GM18502 (cell line): ENCODE measurements at regions not wholly inside any gene's neighbourhood (a gene's known extent, or its start where the extent isn't known, plus 50 kb on each side); places are given as distances from the start of the nearest gene placed in this dataset.
"Not testable (repeated sequence)": the region's sequence is repeated elsewhere in the genome, so short reads cannot be mapped to it uniquely, and the experiment has no call there.

ENCODE experiments used
- ATAC-seq: cut with Tn5 transposase; IDR thresholded peaks from one replicate; pipeline ENCODE4 v1.9.1; 2021; ENCODE audit warnings: mild to moderate bottlenecking; ENCODE audit not compliant: unreplicated experiment, poor library complexity

DNA sequence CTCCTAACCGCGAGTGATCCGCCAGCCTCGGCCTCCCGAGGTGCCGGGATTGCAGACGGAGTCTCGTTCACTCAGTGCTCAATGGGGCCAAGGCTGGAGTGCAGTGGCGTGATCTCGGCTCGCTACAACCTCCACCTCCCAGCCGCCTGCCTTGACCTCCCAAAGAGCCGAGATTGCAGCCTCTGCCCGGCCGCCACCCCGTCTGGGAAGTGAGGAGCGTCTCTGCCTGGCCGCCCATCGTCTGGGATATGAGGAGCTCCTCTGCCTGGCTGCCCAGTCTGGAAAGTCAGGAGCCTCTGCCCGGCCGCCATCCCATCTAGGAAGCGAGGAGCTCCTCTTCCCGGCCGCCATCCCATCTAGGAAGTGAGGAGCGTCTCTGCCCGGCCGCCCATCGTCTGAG is 58.8 kb upstream of the ANKRD30BL start:
- not testable (repeated sequence) for ATAC-seq

- ATAC-seq = not testable (repeated sequence)
Observed at GRCh38 chr2:132221886-132222285, 60.1 kb upstream of the ANKRD30BL start.

- no peak for ATAC-seq
Observed at GRCh38 chr2:132252191-132252893, 90.6 kb upstream of the ANKRD30BL start.

- ATAC-seq = no peak
Observed at GRCh38 chr2:132252894-132253264, 91.1 kb upstream of the ANKRD30BL start.

DNA sequence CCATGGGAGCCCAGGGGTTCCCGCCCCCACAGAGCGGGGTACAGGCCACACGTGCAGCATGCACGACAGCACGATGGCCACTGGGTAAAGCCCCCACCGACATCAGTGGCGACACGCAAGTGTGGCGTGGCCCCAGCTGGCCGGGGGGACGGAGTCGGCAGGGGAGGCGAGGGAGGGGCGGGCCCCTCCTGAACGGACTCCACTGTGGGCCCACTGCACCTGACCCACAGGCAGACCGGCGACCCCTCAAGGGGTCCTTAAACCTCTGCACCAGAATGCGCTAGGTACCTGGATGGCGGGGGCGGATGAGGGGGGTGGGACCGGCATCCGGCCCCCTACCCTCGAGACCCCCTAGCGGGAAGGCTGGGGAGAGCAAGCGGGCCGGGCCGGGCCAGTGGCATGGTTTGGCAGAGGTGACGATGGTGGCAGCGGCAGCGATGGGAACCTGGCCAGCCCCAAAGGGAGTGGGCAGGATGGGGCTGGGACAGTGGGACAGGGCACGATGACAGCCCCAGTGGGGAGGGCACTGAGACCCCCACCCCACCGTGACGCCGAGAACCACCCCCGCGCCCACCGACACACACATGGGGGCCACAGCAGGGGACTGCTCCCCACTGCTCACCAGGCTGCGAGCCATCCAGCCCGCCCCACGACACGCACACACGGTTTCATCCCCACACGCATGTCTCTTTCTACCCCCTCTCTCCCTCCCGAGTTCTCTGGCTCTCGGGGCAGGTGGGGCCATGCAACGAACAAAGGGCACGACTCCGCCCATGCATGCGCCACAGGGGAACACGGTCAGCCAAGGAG is 91.9 kb upstream of the ANKRD30BL start:
- no peak for ATAC-seq

- not testable (repeated sequence) for ATAC-seq
Observed at GRCh38 chr2:132254306-132254919, 92.7 kb upstream of the ANKRD30BL start.

- no peak for ATAC-seq
Observed at GRCh38 chr2:132255714-132256113, 94.0 kb upstream of the ANKRD30BL start.

DNA sequence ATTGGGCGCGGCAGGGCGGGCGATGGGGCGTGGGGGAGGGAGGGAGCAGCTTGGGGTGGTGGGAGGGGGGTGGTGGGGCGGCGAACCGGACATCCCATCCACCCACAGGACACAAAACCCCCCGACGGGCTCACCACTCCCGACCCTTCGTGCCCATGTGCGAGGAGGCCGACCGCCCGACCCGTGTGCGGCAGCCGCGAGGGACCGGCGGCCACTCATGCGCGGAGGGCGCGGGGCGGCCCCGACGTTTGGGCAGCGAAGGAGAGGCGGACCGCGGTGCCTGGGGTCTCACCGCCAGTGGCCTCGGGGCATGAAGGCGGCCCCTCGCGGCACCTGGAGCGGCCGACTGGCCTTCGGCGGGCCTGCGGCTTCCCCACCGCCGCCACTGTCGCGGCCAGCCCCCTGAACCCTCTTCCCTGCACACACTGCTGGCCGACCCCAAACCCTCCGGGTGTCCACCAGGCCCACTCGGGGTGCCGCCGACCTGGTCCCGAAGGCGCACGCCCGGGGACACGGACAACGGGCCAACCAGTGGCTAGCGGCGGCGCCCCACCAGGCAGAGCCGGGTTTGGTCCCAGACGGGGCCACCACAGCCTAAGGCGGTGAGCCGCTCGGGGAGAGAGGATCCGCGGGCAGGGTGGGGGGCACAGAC is 94.6 kb upstream of the ANKRD30BL start:
- no peak for ATAC-seq

DNA sequence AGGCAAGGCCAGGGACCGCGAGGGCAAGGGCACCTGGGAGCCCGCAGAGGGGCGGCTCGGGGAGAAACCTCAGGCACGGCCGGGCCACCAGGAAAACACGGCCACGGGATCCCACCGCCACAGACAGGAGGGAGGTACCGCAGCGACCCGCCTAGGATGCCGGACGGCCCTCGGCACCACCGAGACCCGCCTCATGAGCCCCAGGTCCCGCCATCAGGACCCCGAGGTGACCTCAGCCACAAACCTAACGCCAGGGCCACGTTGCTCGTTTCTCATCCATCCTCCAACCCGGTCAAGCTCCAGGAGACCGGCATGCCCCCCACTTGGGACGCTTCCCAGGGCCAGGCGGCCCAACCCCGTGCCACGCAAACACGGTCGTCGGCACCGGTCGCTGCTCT is 95.2 kb upstream of the ANKRD30BL start:
- ATAC-seq = not testable (repeated sequence)

DNA sequence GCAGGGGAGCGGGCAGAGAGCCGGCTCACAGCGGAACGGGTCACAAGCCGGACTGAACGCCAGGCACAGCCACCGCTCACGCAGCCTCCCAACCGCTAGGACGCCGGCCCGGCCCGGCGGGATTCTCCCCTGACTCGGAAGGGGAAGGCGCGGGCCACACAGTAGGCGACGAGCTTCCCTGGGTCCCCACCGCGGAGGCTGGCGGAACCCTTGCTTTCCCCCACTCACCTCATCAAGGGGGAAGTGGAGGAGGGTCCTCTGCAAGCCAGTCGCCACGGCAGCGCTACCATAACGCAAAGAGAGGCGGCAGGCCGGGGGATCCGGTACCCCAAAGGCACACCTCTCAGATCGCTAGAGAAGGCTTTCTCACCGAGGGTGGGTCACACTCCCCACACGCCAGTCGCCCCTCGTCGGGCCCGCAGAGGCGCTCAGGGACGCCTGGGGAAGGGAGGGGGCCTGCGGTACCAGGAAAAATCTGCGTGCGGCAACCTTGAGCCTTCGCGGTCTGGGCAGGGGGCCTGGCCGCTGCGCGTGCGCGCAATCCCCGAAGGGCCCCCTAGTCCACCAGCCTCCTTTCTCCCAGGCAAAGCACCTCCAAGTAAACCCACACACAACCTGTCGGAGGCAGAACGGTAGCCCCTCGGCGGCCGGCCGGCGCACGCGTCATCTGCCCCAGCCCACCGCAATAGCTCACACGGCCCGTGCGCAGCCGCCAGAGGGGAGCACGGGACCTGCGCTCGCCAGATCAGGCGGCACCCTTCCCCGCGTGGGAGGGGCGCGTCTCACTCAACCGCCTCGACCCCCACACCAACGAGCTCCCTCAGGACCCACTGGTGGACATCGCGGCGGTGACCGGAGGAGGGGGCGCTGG is 95.8 kb upstream of the ANKRD30BL start:
- ATAC-seq = not testable (repeated sequence)

- ATAC-seq = not testable (repeated sequence)
Observed at GRCh38 chr2:132259276-132259675, 97.5 kb upstream of the ANKRD30BL start.

DNA sequence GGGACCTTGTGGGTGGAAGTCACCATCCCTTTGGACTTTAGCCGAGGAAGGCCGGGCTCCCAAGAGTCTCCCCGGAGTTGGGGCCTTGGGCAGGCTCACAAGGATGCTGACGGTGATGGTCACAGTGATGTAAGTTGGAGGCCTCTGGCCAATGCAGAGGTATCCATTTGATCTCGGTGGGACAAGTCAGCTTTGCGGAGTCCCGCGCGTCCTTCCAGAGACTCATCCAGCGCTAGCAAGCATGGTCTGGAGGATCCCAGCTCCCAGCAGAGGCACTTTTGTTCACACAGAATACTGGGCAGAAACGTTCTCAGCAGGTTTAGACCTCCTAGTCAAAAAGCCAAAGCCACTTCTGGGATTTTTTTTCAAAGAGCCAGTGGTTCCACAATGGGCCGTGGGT is 103.8 kb upstream of the ANKRD30BL start:
- ATAC-seq = not testable (repeated sequence)

DNA sequence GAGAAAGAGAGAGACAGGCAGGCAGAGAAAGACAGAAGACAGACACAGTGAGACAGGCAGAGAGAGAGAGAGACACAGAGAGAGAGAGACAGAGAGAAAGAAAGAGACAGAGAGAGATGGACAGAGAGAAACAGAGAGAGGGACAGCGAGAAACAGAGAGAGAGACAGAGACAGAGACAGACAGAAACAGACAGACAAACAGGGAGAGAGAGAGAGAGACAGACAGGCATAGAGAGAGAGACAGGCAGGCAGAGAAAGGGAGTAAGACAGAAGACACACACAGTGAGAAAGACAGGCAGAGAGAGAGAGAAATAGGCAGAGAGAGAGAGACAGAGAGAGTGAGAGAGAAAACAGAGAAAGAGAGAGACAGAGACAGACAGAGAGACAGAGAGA is 105.3 kb upstream of the ANKRD30BL start:
- ATAC-seq = no peak

- not testable (repeated sequence) for ATAC-seq
Observed at GRCh38 chr2:132267498-132268283, 105.9 kb upstream of the ANKRD30BL start.

GRCh38 chr2:132268284-132268976 is 106.7 kb upstream of the ANKRD30BL start:
- not testable (repeated sequence) for ATAC-seq

DNA sequence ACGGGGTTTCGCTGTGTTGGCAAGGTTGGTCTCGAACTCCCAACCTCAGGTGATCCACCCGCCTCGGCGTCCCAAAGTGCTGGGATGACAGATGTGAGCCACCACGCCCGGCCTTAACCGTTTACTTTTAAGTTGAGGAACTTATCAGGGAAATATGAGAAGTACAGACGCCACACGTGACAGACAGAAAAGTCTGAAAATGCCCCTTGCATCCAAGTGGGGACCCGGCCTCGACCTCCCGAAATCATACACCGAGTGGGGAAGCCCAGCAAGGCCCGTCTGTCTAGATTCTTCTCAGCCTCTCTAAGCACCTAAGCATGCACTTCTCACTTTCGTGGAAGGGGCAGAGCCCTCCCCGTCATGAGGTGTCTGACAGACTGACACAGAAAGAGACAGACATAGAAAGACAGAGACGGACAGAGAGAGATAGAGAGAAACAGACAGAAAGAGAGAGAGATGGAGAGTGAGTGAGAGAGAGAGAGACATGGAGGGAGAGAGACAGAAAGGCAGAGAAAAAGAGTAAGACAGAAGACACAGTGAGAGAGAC is 107.3 kb upstream of the ANKRD30BL start:
- ATAC-seq = no peak

DNA sequence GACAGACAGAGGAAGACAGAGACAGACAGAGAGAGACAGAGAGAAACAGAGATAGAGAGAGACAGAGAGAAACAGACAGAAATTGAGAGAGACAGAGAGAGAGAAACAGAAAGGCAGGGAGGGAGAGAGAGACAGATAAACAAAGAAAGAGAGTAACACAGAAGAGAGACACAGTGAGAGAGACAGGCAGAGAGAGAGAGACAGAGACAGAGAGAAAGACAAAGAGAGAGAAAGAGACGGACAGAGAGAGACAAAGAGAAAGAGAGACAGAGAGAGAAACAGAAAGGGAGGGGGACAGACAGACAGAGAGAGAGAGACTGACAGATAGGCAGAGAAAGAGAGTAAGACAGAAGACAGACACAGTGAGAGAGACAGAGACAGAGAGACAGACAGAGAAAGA is 108.5 kb upstream of the ANKRD30BL start:
- no peak for ATAC-seq

- ATAC-seq = no peak
Observed at GRCh38 chr2:132270981-132271546, 109.3 kb upstream of the ANKRD30BL start.
